ENCODE measurements at regions not wholly inside any gene's neighbourhood (a gene's known extent, or its start where the extent isn't known, plus 50 kb on each side); places are given as distances from the start of the nearest gene placed in this dataset.
"Not testable (repeated sequence)": the region's sequence is repeated elsewhere in the genome, so short reads cannot be mapped to it uniquely, and the experiment has no call there.

DNA sequence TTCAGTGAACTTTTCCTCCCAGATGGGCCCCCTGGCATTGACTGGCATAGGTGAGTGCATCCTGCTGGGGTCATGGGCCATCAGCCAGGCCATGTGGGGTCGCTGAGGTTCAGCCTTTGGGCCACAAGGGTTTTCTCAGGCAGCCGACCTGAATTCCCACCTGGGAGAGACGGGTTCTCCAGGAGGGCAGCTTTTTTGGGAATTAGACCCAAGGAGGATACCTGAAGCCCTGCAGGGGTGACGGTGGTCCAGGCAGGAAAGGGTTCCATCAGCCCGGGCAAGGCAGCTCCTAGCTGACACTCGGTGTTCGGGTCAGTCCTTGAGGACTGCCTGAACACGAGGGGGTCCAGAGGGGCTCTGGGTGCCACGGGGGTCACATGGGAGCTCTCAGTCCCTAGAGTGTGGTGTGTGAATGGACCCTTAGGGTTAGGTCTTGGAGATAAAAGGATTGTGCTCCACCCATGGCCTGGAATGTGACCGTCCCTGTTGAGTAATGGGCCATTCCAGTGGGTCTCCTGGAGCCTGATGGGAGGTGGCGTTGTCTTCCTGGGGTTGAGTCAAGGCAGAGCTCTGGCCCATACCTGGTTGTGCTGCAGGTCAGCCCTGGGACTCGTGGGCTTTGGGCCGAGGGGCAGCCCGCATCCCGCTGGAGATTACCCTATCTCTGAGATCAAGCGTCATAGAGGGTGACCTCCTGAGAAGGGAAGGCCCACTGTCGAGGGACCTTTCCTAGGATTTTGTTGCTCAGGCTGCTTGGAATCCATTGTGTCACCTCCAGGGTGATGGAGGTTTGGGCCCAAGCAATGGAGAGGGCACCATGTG is 192.8 kb downstream of the UBE3A start:
- ChIA-PET POLR2A (no interaction called here), CTCF (no interaction called here)

DNA sequence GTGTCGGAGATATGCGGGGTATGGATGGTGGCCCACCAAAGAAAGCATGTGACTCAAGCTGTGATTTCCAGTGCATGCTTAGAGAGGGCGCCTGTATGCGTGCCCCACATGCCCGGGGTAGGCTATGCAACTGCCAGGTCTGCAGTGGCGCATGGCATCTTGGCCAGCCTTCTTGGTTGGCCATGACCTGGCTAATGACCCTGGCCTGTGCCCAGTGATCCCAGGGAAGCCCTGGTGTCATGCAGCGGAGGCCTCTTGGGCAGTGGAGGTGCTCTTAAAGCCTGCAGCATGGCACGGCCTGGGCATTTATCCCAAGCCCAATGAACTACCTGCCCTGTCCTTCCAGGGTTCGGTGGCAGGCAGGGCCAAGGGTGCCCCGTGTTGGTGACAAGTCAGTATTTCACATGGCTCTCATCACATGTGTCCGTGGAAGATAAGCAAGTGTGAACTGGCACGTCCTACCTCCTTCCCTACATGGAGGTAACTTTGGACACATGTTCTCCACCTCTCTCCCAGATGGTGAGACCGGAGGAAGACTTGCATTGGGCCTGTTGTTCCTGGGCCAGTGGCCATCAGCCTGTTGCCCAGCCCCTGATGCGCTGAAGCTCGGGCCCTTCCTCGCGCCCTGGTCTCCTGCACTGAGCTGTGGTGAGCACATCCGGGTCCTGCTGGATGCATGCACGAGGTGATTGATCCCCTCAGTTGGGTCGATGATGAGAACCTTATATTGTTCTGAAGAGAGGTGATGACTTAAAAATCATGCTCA is 192.0 kb downstream of the UBE3A start:
- CTCF ChIA-PET = no interaction called here
- POLR2A ChIA-PET = no interaction called here

DNA sequence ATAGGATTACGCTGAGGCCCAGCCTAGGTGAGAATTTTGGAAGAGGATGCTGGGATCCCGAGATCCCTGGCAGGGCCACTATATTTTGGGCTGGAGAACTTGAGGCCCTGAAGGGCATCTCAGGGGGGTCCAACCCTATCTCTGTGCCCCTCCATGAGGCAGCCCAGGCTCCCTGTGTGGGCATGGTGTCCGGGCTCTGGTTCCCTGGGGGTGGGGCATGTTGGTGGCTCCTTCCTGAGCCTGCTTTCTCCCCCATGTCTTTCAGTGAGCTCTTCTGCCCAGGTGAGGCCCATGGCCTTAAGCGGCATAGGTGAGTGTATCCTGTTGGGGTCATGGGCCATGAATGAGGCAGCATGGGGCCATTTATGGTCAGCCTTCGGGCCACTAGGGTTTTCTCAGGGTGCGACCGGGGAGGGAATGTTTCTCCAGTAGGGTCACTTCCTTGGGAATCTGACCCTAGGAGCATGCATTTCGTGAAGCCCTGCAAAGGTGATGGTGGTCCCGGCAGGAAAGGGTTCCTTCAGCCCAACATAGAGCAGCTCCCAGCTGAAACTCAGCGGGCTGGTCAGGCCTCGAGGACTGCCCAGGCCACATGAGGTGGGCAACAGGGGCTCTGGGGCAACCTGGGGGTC is 191.3 kb downstream of the UBE3A start:
- ChIA-PET CTCF (no interaction called here), POLR2A (no interaction called here)

DNA sequence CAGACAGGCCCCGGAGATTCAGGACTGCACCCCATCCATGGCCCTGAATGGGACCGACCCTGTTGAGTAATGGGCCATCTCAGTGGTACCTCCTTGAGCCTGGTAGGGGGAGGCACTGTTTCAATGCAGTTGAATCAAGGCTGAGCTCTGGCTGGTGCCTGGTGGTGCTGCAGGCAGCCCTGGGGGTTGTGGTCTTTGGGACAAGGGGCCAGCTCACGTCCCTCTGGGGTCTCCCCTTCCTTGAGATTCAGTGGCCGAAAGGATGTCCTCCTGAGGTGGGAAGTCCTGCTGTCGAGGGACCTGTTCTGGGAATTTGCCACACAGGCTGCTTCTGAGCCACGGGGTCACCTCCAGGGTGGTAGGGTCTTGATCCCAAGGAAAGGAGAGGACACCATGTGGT is 190.7 kb downstream of the UBE3A start:
- POLR2A ChIA-PET, CTCF ChIA-PET: not testable (repeated sequence)

DNA sequence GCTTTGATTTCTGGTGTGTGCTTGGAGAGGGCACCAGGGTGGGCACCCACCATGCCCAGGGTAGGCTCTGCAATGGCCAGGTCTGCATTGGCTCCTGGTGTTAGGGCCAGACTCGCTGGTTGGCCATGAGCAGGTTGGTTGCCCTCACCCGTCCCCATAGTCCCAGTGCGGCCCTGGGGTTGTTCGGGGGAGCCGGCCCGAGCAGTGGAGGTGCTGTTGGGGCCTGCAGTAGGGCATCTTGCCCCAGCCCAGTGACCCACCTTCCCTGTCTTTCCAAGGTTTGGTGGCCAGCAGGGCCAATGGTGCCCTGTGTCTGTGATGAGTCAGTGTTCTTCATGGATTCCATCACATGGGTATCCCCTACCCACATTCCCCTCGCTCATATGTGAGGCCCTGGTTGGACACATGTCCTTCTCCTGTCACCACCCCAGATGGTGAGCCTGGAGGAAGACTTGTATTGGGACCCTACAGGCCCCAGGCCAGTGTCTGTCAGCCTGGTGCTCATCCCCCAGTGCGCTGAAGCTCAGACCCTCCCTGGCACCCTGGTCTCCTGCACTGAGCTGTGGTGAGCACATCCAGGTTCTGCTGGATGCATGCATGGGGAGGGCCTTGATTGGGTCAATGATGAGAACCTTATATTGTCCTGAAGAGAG is 190.1 kb downstream of the UBE3A start:
- POLR2A ChIA-PET = no interaction called here
- CTCF ChIA-PET = no interaction called here

DNA sequence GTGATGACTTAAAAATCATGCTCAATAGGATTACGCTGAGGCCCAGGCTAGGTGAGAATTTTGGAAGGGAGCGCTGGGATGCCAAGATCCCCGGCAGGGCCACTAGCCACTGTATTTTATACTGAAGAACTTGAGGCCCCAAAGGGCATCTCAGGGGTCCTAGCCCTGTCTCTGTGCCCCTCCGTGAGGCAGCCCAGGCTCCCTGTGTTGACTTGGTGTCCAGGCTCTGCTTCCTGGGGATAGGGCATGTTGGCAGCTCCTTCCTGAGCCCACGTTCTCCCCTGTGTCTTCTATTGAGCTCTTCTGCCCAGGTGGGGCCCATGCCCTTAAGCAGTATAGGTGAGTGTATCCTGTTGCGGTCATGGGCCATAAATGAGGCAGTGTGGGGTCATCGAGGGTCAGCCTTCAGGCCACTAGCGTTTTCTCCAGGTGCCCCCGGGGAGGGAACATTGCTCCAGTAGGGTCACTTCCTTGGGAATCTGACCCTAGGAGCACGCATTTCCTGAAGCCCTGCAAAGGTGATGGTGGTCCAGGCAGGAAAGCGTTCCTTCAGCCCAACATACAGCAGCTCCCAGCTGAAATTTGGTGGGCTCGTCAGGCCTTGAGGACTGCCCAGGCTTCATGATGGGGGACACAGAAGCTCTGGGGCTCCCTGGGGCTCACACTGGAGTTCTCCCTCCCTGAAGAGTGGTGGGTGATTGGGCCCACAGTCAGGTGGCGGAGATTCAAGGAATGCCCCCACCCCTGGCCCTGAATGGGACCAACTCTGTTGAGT is 189.4 kb downstream of the UBE3A start:
- POLR2A ChIA-PET = no interaction called here
- CTCF ChIA-PET = no interaction called here

DNA sequence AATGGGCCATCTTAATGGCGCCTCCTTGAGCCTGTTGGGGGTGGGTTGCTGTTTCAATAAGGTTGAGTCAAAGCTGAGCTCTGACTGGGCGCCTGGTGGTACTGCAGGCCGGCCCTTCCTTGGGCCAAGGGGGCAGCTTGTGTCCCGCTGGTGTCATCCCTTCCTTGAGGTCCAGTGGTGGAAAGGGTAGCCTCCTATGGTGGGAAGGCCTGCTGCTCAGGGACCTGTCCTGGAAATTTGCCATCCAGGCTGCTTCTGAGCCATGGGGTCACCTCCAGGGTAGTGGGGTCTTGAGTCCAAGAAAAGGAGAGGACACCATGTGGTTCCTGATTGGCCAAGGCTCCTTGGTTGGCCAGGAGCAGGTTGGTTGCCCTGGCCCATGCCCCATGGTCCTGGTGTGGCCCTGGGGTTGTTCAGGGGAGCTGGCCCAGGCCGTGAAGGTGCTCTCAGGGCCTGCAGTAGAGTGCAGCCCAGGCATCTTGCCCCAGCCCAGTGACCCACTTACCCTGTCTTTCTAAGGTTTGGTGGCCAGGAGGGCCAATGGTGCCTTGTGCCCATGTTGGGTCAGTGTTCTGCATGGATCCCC is 188.7 kb downstream of the UBE3A start:
- ChIA-PET POLR2A (no interaction called here), CTCF (no interaction called here)

DNA sequence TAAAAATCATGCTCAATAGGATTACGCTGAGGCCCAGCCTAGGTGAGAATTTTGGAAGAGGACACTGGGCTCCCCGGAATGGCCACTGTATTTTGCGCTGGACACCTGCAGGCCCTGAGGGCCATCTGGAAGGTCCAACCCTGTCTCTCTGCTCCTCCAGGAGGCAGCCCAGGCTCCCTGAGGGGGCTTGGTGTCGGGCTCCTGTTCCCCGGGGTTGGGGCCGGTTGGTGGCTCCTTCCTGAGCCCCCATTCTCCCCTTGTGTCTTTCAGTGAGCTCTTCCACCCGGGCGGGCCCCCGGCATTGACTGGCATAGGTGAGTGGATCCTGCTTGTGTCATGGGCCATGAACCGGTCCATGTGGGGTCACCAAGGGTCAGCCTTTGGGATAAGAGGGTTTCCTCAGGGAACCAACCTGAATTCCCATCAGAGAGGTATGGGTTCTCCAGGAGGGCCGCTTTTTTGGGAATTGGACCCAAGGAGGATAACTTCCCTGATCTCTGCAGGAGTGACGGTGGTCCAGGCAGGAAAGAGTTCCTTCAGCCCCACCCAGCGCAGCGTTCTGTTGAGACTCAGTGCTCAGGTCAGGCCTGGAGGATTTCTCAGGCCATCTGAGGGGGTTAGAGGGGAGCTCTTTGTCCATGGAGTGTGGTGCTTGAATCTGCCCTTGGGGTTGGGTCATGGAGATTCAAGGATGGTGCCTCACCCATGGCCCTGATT is 187.8 kb downstream of the UBE3A start:
- CTCF ChIA-PET = no interaction called here
- POLR2A ChIA-PET = no interaction called here

DNA sequence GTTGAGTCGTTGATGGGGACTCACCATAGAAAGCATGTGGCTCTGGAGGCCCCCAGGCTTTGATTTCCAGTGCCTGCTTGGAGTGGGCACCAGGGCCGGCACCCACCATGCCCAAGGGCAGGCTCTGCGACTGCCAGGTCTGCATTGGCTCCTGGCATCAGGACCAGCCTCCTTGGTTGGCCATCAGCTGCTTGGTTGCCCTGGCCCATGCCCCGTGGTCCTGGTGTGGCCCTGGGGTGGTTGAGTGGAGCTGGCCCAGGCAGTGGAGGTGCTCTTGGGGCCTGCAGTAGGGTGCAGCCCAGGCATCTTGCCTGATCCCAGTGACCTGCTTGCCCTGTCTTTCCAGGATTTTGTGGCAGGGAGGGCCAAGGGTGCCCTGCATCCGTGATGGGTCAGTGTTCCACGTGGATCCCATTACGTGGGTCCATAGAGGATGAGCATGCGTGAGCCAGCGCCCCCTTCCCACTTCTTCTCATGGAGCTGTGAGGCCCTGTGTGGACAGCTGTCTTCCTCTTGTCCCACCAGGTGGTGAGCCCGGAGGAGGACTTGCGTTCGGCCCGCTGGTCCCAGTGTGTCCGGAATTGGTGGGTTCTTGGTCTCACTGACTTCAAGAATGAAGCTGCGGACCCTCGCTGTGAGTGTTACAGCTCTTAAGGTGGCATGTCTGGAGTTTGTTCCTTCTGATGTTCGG is 187.0 kb downstream of the UBE3A start:
- ChIA-PET POLR2A (no interaction called here), CTCF (no interaction called here)

DNA sequence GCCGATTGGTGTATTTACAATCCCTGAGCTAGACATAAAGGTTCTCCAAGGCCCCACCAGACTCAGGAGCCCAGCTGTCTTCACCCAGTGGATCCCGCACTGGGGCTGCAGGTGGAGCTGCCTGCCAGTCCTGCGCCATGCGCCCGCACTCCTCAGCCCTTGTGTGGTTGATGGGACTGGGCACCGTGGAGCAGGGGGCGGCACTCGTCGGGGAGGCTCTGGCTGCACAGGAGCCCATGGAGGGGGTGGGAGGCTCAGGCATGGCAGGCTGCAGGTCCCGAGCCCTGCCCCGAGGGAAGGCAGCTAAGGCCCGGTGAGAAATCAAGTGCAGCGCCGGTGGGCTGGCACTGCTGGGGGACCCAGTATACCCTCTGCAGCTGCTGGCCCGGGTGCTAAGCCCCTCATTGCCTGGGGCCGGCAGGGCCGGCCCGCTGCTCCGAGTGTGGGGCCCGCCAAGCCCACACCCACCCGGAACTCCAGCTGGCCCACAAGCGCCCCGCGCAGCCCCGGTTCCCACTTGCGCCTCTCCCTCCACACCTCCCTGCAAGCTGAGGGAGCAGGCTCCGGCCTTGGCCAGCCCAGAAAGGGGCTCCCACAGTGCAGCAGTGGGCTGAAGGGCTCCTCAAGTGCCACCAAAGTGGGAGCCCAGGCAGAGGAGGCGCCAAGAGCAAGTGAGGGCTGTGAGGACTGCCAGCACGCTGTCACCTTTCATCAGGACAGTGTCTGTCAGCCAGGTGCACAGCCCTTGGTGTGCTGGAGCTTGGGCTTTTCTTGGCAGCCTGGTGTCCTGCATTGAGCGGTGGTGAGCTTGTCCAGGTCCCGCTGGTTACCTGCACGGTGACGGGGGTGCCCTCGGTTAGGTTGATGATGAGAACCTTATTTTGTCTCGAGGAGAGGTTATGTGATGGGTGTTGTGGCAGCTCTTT is 185.5 kb downstream of the UBE3A start:
- POLR2A ChIA-PET, CTCF ChIA-PET: not testable (repeated sequence)

DNA sequence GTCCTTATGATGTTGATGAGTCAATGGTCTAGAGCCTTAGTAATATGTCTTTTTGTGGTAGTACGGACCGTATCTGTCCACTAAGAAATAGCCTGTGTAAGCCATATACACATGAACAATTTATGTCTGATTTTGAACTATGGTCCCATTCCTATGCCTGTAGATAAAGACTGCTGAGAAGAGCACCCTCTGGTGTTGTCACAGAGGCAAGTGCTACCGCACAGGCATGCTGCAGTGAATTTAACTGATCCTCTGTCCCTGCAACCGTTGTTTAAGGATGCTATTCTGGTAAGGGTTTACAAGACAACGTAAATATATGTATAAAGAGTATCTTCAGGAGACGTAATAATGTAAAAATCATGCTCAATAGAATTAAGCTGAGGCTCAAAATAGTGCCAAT is 170.7 kb downstream of the UBE3A start:
- ChIA-PET CTCF (no interaction called here), POLR2A (no interaction called here)

Measured in activated CD8-positive, alpha-beta memory T cell treated with anti-CD3 and anti-CD28 coated beads for 36 hours (primary cell).